WTC11 (cell line): ENCODE measurements at regions not wholly inside any gene's neighbourhood (a gene's known extent, or its start where the extent isn't known, plus 50 kb on each side); places are given as distances from the start of the nearest gene placed in this dataset.

Experiments
- ATAC-seq: fragments of 200-7000 bp; cut with Tn5 transposase; 2 replicates; pipeline ENCODE4 v1.10.0; 2021; ENCODE audit warnings: mild to moderate bottlenecking, moderate library complexity
- CTCF ChIA-PET: fragments of 300-600 bp; sonication (Branson Sonifier 250); formaldehyde crosslinking; loops from one replicate; lab custom pipeline; 2021; ENCODE audit warnings: antibody characterized with exemption; lab: Charles Lee
- POLR2A ChIA-PET: fragments of 350-600 bp; sonication (Branson Sonifier 250); formaldehyde crosslinking; loops from one replicate; lab custom pipeline; 2021; ENCODE audit warnings: antibody characterized with exemption; lab: Charles Lee
- DNase-seq: peaks from one replicate; pipeline ENCODE4 v3.0.0; 2021; ENCODE audit warnings: low spot score
- H3K27ac Mint-ChIP-seq: 2 replicates; pipeline ENCODE4 v1.8.0; 2021; ENCODE audit warnings: mixed read lengths
- H3K27me3 Mint-ChIP-seq: 2 replicates; pipeline ENCODE4 v1.8.0; 2021; ENCODE audit warnings: low read depth, mild to moderate bottlenecking, moderate library complexity, mixed read lengths
- H3K36me3 Mint-ChIP-seq: 2 replicates; pipeline ENCODE4 v1.8.0; 2021; ENCODE audit warnings: mixed read lengths
- H3K4me1 Mint-ChIP-seq: 2 replicates; pipeline ENCODE4 v1.8.0; 2022; ENCODE audit warnings: mixed read lengths
- H3K4me3 Mint-ChIP-seq: 2 replicates; pipeline ENCODE4 v1.8.0; 2021; ENCODE audit warnings: mild to moderate bottlenecking, moderate library complexity, mixed read lengths
- H3K9me3 Mint-ChIP-seq: 2 replicates; pipeline ENCODE4 v1.8.0; 2021; ENCODE audit warnings: mixed read lengths
- ATF6 ChIP-seq: sonication (generic); formaldehyde crosslinking; IDR thresholded peaks from 2 replicates; pipeline ENCODE4 v1.8.1; 2023; ENCODE audit warnings: mild to moderate bottlenecking, missing genetic modification reagents
- E2F4 ChIP-seq: sonication (generic); formaldehyde crosslinking; IDR thresholded peaks from 2 replicates; pipeline ENCODE4 v1.8.1; 2022; ENCODE audit warnings: low read depth, mild to moderate bottlenecking, moderate library complexity, missing genetic modification reagents, borderline replicate concordance
- FOXJ3 ChIP-seq: sonication (generic); formaldehyde crosslinking; IDR thresholded peaks from 2 replicates; pipeline ENCODE4 v1.9.0; 2021; ENCODE audit warnings: missing genetic modification reagents, mild to moderate bottlenecking, borderline replicate concordance
- GABPB1 ChIP-seq: sonication (generic); formaldehyde crosslinking; IDR thresholded peaks from 2 replicates; pipeline ENCODE4 v1.8.1; 2023; ENCODE audit warnings: mild to moderate bottlenecking, missing genetic modification reagents
- JUN ChIP-seq: sonication (generic); formaldehyde crosslinking; IDR thresholded peaks from 2 replicates; pipeline ENCODE4 v1.8.0; 2023; ENCODE audit warnings: mild to moderate bottlenecking, missing genetic modification reagents
- KAT7 ChIP-seq: sonication (generic); formaldehyde crosslinking; IDR thresholded peaks from 2 replicates; pipeline ENCODE4 v1.8.1; 2023; ENCODE audit warnings: missing genetic modification reagents, mild to moderate bottlenecking, borderline replicate concordance
- NFATC4 ChIP-seq: fragments of 250-450 bp; sonication (Bioruptor Pico); IDR thresholded peaks from 2 replicates; pipeline ENCODE4 v1.9.0; 2021; ENCODE audit warnings: mild to moderate bottlenecking
- TP53 ChIP-seq: sonication (generic); formaldehyde crosslinking; IDR thresholded peaks from 2 replicates; pipeline ENCODE4 v1.8.1; 2023; ENCODE audit warnings: mild to moderate bottlenecking, missing genetic modification reagents
- USF1 ChIP-seq: sonication (generic); formaldehyde crosslinking; IDR thresholded peaks from 2 replicates; pipeline ENCODE4 v1.8.0; 2022; ENCODE audit warnings: mild to moderate bottlenecking, missing genetic modification reagents
- ZNF232 ChIP-seq: sonication (generic); formaldehyde crosslinking; IDR thresholded peaks from 2 replicates; pipeline ENCODE4 v1.8.0; 2022; ENCODE audit warnings: mild to moderate bottlenecking, missing genetic modification reagents
- ZNF317 ChIP-seq: sonication (generic); formaldehyde crosslinking; IDR thresholded peaks from 2 replicates; pipeline ENCODE4 v1.8.1; 2023; ENCODE audit warnings: low read depth, mild to moderate bottlenecking, moderate library complexity, missing genetic modification reagents, borderline replicate concordance
- ZNF512 ChIP-seq: sonication (generic); formaldehyde crosslinking; IDR thresholded peaks from 2 replicates; pipeline ENCODE4 v1.8.1; 2022; ENCODE audit warnings: missing genetic modification reagents, borderline replicate concordance
- TF ChIP-seq, protein P1 (sequence below): fragments of 250-450 bp; sonication (Bioruptor Pico); IDR thresholded peaks from 2 replicates; pipeline ENCODE4 v1.9.0; 2021; ENCODE audit warnings: mild to moderate bottlenecking
- TF ChIP-seq, protein P2 (sequence below): fragments of 250-450 bp; sonication (Bioruptor Pico); conservative IDR thresholded peaks from 2 replicates; pipeline ENCODE4 v1.9.0; 2021; ENCODE audit warnings: mild to moderate bottlenecking
- TF ChIP-seq, protein P3 (sequence below): sonication (generic); formaldehyde crosslinking; IDR thresholded peaks from 2 replicates; pipeline ENCODE4 v1.8.1; 2023; ENCODE audit warnings: mild to moderate bottlenecking, moderate library complexity, missing genetic modification reagents

- DNase-seq (no peak), ATAC-seq (no peak)
- Mint-ChIP-seq H3K4me3 (no peak overlapping the region), H3K27ac (no peak overlapping the region), H3K36me3 (peaks cover 5% of the 10 kb centered on the region), H3K9me3 (peaks cover 19% of the 10 kb centered on the region), H3K4me1 (peaks cover 3% of the 10 kb centered on the region), H3K27me3 (no peaks in the 10 kb centered on the region)
- CTCF ChIA-PET: no interaction called here
- no peak for TF ChIP-seq ATF6 (CRISPR knock-in tag)
- TF ChIP-seq USF1 (CRISPR knock-in tag): no peak
- no peak for TF ChIP-seq FOXJ3 (CRISPR knock-in tag)
- no peak for TF ChIP-seq ZNF512 (CRISPR knock-in tag)
- no peak for TF ChIP-seq KAT7 (CRISPR knock-in tag)
- no peak for TF ChIP-seq ZNF232 (CRISPR knock-in tag)
- TF ChIP-seq E2F4 (CRISPR knock-in tag): no peak
- no peak for TF ChIP-seq GABPB1 (CRISPR knock-in tag)
- TF ChIP-seq NFATC4 (CRISPR knock-in tag): no peak
- TF ChIP-seq, protein P1, sequence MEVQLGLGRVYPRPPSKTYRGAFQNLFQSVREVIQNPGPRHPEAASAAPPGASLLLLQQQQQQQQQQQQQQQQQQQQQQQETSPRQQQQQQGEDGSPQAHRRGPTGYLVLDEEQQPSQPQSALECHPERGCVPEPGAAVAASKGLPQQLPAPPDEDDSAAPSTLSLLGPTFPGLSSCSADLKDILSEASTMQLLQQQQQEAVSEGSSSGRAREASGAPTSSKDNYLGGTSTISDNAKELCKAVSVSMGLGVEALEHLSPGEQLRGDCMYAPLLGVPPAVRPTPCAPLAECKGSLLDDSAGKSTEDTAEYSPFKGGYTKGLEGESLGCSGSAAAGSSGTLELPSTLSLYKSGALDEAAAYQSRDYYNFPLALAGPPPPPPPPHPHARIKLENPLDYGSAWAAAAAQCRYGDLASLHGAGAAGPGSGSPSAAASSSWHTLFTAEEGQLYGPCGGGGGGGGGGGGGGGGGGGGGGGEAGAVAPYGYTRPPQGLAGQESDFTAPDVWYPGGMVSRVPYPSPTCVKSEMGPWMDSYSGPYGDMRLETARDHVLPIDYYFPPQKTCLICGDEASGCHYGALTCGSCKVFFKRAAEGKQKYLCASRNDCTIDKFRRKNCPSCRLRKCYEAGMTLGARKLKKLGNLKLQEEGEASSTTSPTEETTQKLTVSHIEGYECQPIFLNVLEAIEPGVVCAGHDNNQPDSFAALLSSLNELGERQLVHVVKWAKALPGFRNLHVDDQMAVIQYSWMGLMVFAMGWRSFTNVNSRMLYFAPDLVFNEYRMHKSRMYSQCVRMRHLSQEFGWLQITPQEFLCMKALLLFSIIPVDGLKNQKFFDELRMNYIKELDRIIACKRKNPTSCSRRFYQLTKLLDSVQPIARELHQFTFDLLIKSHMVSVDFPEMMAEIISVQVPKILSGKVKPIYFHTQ (CRISPR knock-in tag): no peak
- no peak for TF ChIP-seq TP53 (CRISPR knock-in tag)
- TF ChIP-seq ZNF317 (CRISPR knock-in tag): no peak
- TF ChIP-seq JUN (CRISPR knock-in tag): no peak
- TF ChIP-seq, protein P2, sequence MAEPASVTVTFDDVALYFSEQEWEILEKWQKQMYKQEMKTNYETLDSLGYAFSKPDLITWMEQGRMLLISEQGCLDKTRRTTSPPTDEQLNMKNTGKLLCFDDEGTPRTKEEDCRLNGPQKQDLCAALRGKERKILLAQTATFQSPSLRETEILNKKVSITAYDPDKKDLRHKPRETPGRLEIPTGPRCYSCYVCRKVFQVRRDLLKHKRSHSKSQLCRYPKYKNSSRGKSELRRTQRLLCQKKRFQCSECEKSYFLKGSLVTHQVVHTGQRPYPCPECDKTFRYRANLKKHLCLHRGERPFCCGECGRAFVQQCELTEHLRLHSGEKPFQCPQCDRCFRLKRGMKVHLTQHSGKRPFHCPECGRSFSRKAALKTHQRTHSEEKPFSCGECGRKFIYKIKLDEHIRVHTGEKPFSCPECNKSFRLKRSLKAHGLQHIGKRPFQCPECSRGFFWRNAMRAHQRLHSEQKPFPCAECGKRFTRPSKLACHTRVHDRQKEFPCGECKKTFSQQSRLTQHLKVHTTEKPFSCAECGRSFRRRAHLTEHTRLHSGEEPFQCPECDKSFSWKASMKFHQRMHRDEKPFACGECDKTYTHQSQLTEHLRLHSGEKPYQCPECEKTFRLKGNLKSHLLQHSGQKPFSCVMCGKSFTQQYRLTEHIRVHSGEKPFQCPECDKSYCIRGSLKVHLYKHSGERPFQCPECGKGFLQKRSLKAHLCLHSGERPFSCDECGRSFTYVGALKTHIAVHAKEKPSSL: no peak
- TF ChIP-seq, protein P3, sequence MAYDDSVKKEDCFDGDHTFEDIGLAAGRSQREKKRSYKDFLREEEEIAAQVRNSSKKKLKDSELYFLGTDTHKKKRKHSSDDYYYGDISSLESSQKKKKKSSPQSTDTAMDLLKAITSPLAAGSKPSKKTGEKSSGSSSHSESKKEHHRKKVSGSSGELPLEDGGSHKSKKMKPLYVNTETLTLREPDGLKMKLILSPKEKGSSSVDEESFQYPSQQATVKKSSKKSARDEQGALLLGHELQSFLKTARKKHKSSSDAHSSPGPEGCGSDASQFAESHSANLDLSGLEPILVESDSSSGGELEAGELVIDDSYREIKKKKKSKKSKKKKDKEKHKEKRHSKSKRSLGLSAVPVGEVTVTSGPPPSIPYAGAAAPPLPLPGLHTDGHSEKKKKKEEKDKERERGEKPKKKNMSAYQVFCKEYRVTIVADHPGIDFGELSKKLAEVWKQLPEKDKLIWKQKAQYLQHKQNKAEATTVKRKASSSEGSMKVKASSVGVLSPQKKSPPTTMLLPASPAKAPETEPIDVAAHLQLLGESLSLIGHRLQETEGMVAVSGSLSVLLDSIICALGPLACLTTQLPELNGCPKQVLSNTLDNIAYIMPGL (CRISPR knock-in tag): no peak
- POLR2A ChIA-PET: no interaction called here
These were observed 441.7 kb downstream of the CDH11 start for GRCh38 chr16:64679976-64680690.
